ENCODE measurements at regions not wholly inside any gene's neighbourhood (a gene's known extent, or its start where the extent isn't known, plus 50 kb on each side); places are given as distances from the start of the nearest gene placed in this dataset.

GRCh38 chr12:107983756-107984472 is 145.2 kb upstream of the WSCD2 start:
- no peak for DNase-seq

GRCh38 chr12:107984973-107985372 is 144.1 kb upstream of the WSCD2 start:
- DNase-seq, result no peak

GRCh38 chr12:107986183-107986582 is 142.9 kb upstream of the WSCD2 start:
- DNase-seq, result no peak

- DNase-seq, result peak; percentile 37 to 40
Observed at GRCh38 chr12:107990325-107990724, 138.8 kb upstream of the WSCD2 start.

GRCh38 chr12:107992029-107992428 is 137.1 kb upstream of the WSCD2 start:
- no peak for DNase-seq

GRCh38 chr12:107992870-107993451 is 136.1 kb upstream of the WSCD2 start:
- no peak for DNase-seq

GRCh38 chr12:107998863-107999262 is 130.2 kb upstream of the WSCD2 start:
- DNase-seq, result no peak

- no peak for DNase-seq
Observed at GRCh38 chr12:108000111-108000510, 129.0 kb upstream of the WSCD2 start.

GRCh38 chr12:108004319-108004718 is 124.8 kb upstream of the WSCD2 start:
- no peak for DNase-seq

- DNase-seq, result no peak
Observed at GRCh38 chr12:108008163-108008905, 120.8 kb upstream of the WSCD2 start.

- DNase-seq, result no peak
Observed at GRCh38 chr12:108009442-108010070, 119.5 kb upstream of the WSCD2 start.

GRCh38 chr12:108016022-108016564 is 113.0 kb upstream of the WSCD2 start:
- DNase-seq, result no peak

- DNase-seq, result no peak
Observed at GRCh38 chr12:108017472-108018057, 111.5 kb upstream of the WSCD2 start.

GRCh38 chr12:108019862-108020261 is 109.2 kb upstream of the WSCD2 start:
- no peak for DNase-seq

GRCh38 chr12:108021141-108021540 is 107.9 kb upstream of the WSCD2 start:
- DNase-seq, result no peak

- DNase-seq, result no peak
Observed at GRCh38 chr12:108021949-108022522, 107.1 kb upstream of the WSCD2 start.

GRCh38 chr12:108029051-108029835 is 99.8 kb upstream of the WSCD2 start:
- no peak for DNase-seq

GRCh38 chr12:108033090-108033489 is 96.0 kb upstream of the WSCD2 start:
- DNase-seq, result no peak

- DNase-seq, result no peak
Observed at GRCh38 chr12:108035372-108035771, 93.7 kb upstream of the WSCD2 start.

GRCh38 chr12:108037960-108038359 is 91.1 kb upstream of the WSCD2 start:
- no peak for DNase-seq

- no peak for DNase-seq
Observed at GRCh38 chr12:108039794-108040193, 89.3 kb upstream of the WSCD2 start.

- no peak for DNase-seq
Observed at GRCh38 chr12:108040947-108041346, 88.1 kb upstream of the WSCD2 start.
